ENCODE measurements at regions not wholly inside any gene's neighbourhood (a gene's known extent, or its start where the extent isn't known, plus 50 kb on each side); places are given as distances from the start of the nearest gene placed in this dataset.

GRCh38 chr20:50394569-50394968 lies 115.6 kb upstream of the PTPN1 start:
- no peak for DNase-seq (ENCODE audit: low spot score)

DNA sequence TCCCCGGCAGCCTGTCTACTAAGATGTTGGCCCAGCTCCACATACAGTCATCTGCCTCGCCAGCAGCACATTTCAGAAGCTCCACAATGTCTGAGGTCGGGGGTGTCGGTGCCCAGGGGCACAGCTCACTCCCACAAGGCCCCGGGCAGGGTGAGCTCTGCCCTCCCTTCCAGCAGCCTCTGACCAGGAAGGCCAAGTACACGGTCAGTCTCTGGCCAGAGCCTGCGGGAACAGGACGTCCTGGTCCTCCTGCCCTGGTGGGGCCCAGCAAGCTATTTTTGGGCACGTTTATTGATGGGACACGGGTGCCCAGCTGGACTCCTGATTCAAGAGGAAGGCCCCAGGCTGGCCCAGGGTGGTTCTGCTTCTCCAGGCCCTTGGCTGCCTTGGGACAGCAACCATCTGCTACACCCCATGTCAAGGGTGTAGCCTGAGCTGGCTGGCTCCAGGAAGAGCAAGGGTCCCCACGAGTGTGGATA lies 114.9 kb upstream of the PTPN1 start:
- no peak for DNase-seq (ENCODE audit: low spot score)

DNA sequence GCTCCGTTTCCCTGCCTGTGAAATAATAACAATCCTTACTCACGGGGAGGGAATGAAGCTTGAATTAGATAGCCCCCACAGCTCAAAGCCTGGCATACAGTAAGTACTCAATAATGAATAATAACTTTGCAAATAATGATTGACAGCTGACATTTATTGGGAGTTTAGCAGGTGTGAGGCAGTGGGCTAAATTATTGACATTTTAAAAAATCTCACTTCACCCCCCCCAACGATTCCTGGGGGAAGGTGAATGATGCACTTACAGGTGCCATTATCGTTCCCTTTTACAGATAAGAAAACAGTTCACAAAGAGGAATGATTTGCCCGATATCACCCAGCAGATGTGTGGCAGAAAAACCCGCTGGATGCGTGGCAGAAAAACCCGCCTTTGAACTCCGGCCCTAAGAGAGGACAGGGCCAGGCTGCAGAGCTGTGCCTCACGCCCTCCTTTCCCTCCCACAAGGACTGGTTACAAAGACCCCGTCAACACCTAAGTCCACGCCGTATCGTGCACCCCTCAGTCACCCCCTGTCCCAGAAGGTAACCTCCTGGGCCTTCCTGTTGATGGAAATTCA lies 114.2 kb upstream of the PTPN1 start:
- DNase-seq (ENCODE audit: low spot score): no peak

GRCh38 chr20:50396623-50397022 lies 113.6 kb upstream of the PTPN1 start:
- DNase-seq (ENCODE audit: low spot score): no peak

DNA sequence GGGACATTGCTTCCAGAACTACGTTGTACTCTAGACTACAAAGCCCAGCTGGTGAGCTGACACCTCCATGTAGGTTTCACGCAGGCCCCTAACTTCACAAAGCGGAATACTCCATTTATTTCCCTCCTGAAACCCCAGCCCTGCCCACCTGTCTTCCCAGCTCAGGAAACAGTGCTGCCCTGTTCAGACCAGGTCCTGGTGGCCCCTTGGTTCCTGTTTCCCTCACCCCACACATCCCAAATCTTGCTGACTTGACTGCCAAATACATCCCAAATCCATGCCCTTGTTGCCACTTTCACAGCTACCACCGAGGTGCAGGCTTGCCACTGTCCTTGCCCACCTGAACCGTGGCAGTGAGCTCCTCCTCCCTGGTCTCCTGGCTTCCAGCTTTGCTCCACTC lies 113.1 kb upstream of the PTPN1 start:
- no peak for DNase-seq (ENCODE audit: low spot score)

GRCh38 chr20:50398064-50398463 lies 112.1 kb upstream of the PTPN1 start:
- DNase-seq (ENCODE audit: low spot score): no peak

GRCh38 chr20:50398471-50398820 lies 111.7 kb upstream of the PTPN1 start:
- no peak for DNase-seq (ENCODE audit: low spot score)

DNA sequence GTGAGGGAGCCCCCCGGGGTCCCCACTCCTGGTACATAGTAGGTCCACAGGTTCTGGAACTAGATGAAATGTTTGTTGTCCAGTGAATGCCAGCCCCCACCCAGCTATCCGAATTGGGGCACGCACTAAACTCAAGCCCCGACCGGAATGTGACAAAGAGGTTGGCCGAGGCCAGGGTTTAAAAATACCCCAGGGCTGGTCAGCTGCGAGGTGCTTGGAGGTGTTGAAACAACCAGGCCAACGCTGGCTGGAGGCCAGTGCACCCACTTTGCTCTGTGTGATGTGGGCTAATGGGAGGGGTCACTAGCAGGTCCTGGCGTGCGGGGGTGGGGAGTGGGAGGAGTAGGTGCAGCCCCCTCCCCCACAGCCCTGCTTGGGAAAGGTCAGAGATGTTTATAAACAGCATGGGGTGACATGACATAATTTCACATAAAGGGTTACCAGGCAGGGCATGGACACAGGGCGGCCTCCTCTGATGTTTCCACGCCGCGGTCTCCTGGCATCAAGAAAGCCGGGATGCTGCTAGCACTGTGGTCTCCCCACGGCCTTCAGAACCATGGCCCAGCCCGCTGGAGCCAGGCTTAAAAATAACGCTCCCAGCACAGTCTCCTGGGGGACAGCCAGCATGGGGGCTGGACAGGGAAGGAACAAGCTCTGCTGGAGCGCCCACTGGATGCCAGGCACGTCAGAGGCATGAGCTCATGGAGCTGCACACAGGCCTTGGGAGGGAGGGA lies 111.2 kb upstream of the PTPN1 start:
- no peak for DNase-seq (ENCODE audit: low spot score)

- no peak for DNase-seq (ENCODE audit: low spot score)
These were observed 110.6 kb upstream of the PTPN1 start for GRCh38 chr20:50399555-50399916.

DNA sequence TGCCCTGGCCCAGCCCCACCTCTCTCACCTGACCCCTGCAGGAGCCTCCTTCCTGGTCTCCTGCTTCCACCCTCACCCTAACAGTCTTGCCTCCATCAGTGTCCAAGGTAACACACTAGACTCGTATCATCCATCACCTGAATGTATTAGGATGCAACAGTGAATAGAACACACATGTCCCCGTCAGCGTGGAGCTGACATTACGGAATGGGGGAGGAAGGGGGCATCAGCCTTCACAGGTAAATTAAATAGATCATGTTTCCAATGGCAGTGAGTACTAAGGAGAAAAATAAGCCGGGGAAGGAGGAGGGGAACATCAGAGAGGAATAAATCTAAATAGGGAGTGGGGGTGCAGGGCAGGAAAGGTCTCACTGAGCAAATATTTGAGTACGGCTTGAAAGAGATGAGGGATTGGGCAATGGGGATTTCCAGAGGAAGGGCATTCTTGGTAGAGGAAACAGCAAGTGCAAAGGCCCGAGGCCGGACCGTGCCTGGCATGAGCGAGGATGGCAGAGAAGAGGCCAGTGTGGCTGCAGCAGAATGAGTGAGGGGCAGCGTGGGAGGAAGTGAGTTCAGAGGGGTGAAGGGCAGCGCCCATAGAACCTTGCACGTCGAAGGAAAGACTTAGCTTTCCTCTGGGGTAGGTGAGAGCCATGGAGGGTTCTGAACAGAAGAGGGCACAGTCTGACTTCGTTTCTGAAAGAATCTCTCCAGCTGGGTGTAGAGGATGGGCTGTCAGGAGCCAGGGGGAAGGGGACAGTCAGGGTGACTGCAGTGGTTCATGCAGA lies 110.1 kb upstream of the PTPN1 start:
- no peak for DNase-seq (ENCODE audit: low spot score)

- no peak for DNase-seq (ENCODE audit: low spot score)
These were observed 109.2 kb upstream of the PTPN1 start for GRCh38 chr20:50400705-50401586.

DNA sequence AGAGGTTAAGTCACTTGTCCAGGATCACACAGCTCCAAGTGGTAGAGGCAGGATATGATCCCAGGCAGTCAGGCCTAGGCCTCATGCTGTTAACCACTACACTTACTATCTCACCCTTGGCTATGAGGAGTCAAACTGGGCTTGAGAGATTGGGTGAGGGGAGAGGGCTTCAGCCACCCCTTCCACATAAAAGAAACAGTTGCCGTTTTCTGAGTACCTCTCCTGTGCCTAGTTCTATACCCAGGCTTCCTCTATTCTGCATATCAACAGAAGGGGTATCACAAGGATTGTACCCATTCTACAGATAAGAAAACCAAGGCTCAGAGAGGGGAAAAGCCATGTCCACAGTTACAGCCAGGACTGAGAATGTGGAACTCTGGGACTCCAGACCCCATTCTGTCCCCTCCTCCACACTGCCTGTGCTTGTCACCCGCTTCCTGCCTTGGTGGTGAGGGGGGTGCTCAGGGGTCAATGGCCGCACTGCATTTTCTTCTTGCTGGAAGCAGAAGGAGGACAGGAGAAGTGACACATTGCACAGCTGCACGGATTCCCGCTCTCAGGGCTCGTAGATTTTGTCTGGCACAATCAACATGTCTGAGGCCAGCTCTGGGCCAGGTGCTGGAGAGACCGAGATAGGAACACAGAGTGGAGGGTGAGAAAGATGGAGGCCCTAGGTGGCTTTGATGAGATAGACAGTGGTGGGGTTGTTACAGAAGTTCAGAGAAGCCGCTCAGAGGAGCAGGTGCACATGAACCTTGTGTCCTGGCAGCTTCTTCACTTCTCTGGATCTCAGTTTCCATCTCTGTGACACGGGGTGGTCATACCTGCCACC lies 108.4 kb upstream of the PTPN1 start:
- DNase-seq (ENCODE audit: low spot score): no peak

GRCh38 chr20:50403565-50404418 lies 106.4 kb upstream of the PTPN1 start:
- no peak for DNase-seq (ENCODE audit: low spot score)

- no peak for DNase-seq (ENCODE audit: low spot score)
These were observed 105.6 kb upstream of the PTPN1 start for GRCh38 chr20:50404419-50405234.

GRCh38 chr20:50405235-50405914 lies 104.8 kb upstream of the PTPN1 start:
- no peak for DNase-seq (ENCODE audit: low spot score)

- DNase-seq (ENCODE audit: low spot score): no peak
These were observed 104.1 kb upstream of the PTPN1 start for GRCh38 chr20:50405915-50406609.

DNA sequence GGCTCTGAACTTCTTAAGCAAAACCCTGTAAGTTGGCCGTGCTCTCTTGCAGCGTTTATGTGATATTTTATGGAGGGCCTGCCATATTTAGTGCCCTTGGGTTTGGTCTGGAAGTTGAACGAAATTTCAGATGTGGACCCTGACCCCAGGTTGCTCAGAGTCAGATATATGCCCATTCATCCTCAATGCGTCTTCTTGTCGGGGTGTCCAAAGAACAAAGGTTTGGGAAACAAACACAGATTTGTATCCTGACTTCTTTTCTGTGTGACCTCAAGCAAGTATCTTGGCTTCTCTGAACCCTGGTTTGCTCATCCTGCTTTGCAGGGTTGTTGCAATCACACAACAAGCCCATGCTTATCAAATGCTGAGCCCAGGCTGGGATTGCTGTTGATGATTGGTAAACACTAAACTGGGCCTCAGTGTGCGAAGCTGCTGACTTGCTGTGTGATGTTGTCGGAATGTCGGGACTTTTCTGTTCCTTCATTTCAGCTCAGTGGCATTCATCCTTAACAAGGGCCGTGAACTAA lies 103.5 kb upstream of the PTPN1 start:
- no peak for DNase-seq (ENCODE audit: low spot score)

Data from CD4-positive, alpha-beta T cell treated with Interleukin-15 for 4 hours (primary cell).